Fibroblast of peridontal ligament (primary cell): ENCODE measurements at regions not wholly inside any gene's neighbourhood (a gene's known extent, or its start where the extent isn't known, plus 50 kb on each side); places are given as distances from the start of the nearest gene placed in this dataset.

Source experiments
- DNase-seq: peaks from one replicate; pipeline ENCODE4 v3.0.0-alpha.2; 2010; ENCODE audit errors: extremely low read depth

GRCh38 chr18:77187189-77187588 is 54.6 kb upstream of the MBP start:
- DNase-seq: no peak

GRCh38 chr18:77191071-77191751 is 58.4 kb upstream of the GALR1 start:
- DNase-seq: peak; percentile 90

- no peak for DNase-seq
These were observed 52.6 kb upstream of the GALR1 start for GRCh38 chr18:77197073-77197472.

GRCh38 chr18:77198663-77199062 is 51.0 kb upstream of the GALR1 start:
- DNase-seq: no peak

GRCh38 chr18:77199707-77200106 is 49.9 kb upstream of the GALR1 start:
- peak; percentile 65 for DNase-seq
